AG10803 (cell line): ENCODE measurements at regions not wholly inside any gene's neighbourhood (a gene's known extent, or its start where the extent isn't known, plus 50 kb on each side); places are given as distances from the start of the nearest gene placed in this dataset.
A peak's percentile ranks its signal among the peaks of the same experiment; 100 is the strongest.

Experiments used
- DNase-seq: peaks from one replicate; pipeline ENCODE4 v3.0.0; 2010; ENCODE audit warnings: low read depth
- H3K4me3 ChIP-seq: 2 replicates; pipeline ENCODE4 v1.5.1; 2011; ENCODE audit warnings: mild to moderate bottlenecking, low read length, control low read depth
- CTCF ChIP-seq: conservative IDR thresholded peaks from 2 replicates; pipeline ENCODE4 v1.5.1; 2011; ENCODE audit warnings: mild to moderate bottlenecking, low read length, control low read depth, inconsistent platforms

DNA sequence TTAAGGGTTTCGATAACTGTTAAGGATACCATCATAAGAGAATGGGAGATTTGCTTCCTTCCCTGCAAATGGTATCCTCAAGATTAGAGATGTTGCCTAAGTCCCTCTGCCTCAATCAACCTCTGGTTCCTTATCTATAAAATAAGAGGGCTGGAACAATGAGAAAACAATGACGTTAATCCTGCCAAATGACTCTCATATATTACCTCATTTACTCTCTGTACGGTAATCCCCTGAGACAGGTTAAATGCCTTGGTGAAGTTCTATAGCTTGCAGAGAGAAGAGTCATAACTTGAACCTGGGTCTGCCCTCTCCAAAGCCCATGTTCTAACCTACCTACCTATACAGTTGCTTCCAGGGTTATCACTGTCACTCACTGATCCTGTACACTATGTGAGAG, 100.2 kb upstream of the OTUD4 start:
- no peak overlapping the region for H3K4me3 ChIP-seq
- DNase-seq, result no peak
- no peak for TF ChIP-seq CTCF

- peak; percentile 89 for DNase-seq
- no peak for TF ChIP-seq CTCF
- no peak overlapping the region for H3K4me3 ChIP-seq
Measured at GRCh38 chr4:145279122-145279960, 99.0 kb upstream of the OTUD4 start.

DNA sequence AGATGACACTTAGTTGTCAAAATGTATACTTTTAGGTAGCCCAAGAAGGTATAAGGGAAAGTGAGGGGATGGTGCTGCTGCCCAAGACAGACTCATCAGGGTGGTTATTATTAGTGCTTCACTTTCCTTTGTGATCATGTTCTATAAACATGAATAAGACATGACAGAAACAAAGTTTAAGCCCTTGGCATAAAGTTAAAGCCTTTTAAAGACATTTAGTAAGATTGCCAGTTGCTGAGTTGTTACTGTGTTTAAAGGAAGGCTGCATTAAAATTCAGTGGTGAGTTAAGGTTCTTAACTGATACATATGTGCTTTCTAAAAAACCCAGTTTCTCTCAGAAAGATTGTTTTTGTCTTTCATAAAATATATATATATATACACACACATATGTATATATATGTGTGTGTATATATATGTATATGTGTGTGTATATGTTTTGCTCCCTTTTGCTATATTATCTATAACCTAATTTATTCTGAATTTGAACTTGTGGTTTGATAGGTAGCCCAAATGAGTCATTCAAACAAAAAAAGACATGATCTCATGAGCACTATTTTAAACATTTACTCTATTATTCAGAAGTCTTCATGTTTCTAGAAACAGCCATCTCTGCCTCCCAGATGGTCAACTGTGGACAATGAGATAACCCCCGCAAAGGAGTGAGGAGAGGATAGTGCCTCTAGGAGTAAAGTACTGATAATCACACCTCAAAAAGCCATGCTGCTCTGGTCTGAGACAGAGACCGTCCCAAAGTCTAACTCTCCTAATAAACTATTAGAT, 98.1 kb upstream of the OTUD4 start:
- DNase-seq, result peak; percentile 31

DNA sequence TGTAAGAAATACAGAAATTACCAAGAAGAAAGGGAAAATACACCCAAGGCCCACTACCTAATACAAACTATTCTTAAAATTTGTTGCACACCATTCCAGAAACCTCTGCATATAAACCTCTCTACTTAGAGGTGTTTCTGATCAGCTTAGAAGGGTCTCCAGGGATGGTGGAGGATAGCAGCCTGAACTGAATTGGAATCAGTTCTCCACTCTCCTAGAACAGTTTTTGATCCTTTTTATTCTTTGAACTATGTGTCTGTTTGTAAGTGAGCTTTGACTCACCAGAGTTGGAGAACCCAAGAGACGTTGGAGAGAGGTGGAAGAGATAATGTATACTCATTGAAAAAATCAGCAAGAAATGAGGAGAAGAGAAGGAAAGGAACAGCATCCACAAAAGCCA, 96.6 kb upstream of the OTUD4 start:
- TF ChIP-seq CTCF, result no peak
- no peak for DNase-seq
- no peak overlapping the region for H3K4me3 ChIP-seq

More for the DNA sequence above, 98.1 kb upstream of the OTUD4 start:
- no peak for TF ChIP-seq CTCF
- no peak overlapping the region for H3K4me3 ChIP-seq

GRCh38 chr4:145276050-145276449, 95.7 kb upstream of the OTUD4 start:
- DNase-seq, result no peak
- no peak for TF ChIP-seq CTCF
- no peak overlapping the region for H3K4me3 ChIP-seq

DNA sequence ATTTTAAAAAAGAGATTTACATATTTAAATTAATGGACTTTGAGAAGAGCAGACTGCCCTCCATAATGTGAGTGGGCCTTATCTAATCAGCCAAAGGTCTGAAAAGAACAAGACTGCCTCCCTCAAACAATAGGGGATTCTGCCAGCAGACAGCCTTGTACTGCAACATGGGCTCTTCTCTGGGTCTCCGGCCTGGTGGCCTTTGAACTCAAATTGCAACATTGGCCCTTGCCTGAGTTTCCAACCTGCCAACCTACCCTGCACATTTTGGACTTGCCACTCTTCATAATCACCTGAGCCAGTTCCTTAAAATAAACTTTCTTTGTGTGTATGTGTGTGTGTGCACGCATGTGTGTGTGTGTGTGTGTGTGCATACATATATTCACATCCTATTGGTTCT, 90.8 kb upstream of the OTUD4 start:
- no peak for TF ChIP-seq CTCF
- DNase-seq, result no peak

More for the DNA sequence above, 90.8 kb upstream of the OTUD4 start:
- H3K4me3 ChIP-seq, result no peak overlapping the region
